ENCODE measurements at regions not wholly inside any gene's neighbourhood (a gene's known extent, or its start where the extent isn't known, plus 50 kb on each side); places are given as distances from the start of the nearest gene placed in this dataset.

GRCh38 chrX:43016021-43016420, 238.1 kb upstream of the PPP1R2C start:
- H3K4me3 Mint-ChIP-seq: no peak overlapping the region
- H3K36me3 Mint-ChIP-seq (ENCODE audit: insufficient read depth): no peaks in the 10 kb centered on the region
- no peaks in the 10 kb centered on the region for H3K9me3 Mint-ChIP-seq
- no peaks in the 10 kb centered on the region for H3K27me3 Mint-ChIP-seq (ENCODE audit: low read depth)
- no peak for DNase-seq
- ATAC-seq: no peak
- H3K4me1 Mint-ChIP-seq (ENCODE audit: low read depth): peaks cover 7% of the 10 kb centered on the region

GRCh38 chrX:43018031-43018430, 240.1 kb upstream of the PPP1R2C start:
- no peaks in the 10 kb centered on the region for H3K36me3 Mint-ChIP-seq (ENCODE audit: insufficient read depth)
- no peaks in the 10 kb centered on the region for H3K9me3 Mint-ChIP-seq
- H3K4me3 Mint-ChIP-seq: no peak overlapping the region
- DNase-seq: no peak
- ATAC-seq: no peak
- H3K4me1 Mint-ChIP-seq (ENCODE audit: low read depth): peaks cover 7% of the 10 kb centered on the region
- no peaks in the 10 kb centered on the region for H3K27me3 Mint-ChIP-seq (ENCODE audit: low read depth)

- no peak overlapping the region for H3K4me3 Mint-ChIP-seq
- DNase-seq (no peak), ATAC-seq (no peak)
- peaks cover 7% of the 10 kb centered on the region for H3K4me1 Mint-ChIP-seq (ENCODE audit: low read depth)
- no peaks in the 10 kb centered on the region for H3K36me3 Mint-ChIP-seq (ENCODE audit: insufficient read depth)
- H3K27me3 Mint-ChIP-seq (ENCODE audit: low read depth): no peaks in the 10 kb centered on the region
- peaks cover 3% of the 10 kb centered on the region for H3K9me3 Mint-ChIP-seq
Observed at GRCh38 chrX:43019021-43019420, 241.1 kb upstream of the PPP1R2C start.

- Mint-ChIP-seq H3K27me3 (ENCODE audit: low read depth) (no peaks in the 10 kb centered on the region), H3K4me1 (ENCODE audit: low read depth) (no peaks in the 10 kb centered on the region), H3K36me3 (ENCODE audit: insufficient read depth) (no peaks in the 10 kb centered on the region), H3K4me3 (no peak overlapping the region), H3K9me3 (peaks cover 9% of the 10 kb centered on the region)
- ATAC-seq (no peak), DNase-seq (no peak)
Observed at GRCh38 chrX:43025806-43026315, 247.9 kb upstream of the PPP1R2C start.

- Mint-ChIP-seq H3K36me3 (ENCODE audit: insufficient read depth) (no peaks in the 10 kb centered on the region), H3K4me1 (ENCODE audit: low read depth) (no peaks in the 10 kb centered on the region), H3K27me3 (ENCODE audit: low read depth) (no peaks in the 10 kb centered on the region), H3K9me3 (no peaks in the 10 kb centered on the region), H3K4me3 (no peak overlapping the region)
- DNase-seq (no peak), ATAC-seq (no peak)
Observed at GRCh38 chrX:43064096-43064495, 286.1 kb upstream of the PPP1R2C start.

GRCh38 chrX:43065978-43066377, 288.0 kb upstream of the PPP1R2C start:
- no peaks in the 10 kb centered on the region for H3K27me3 Mint-ChIP-seq (ENCODE audit: low read depth)
- no peak overlapping the region for H3K4me3 Mint-ChIP-seq
- peaks cover 5% of the 10 kb centered on the region for H3K9me3 Mint-ChIP-seq
- no peaks in the 10 kb centered on the region for H3K36me3 Mint-ChIP-seq (ENCODE audit: insufficient read depth)
- DNase-seq: no peak
- ATAC-seq: no peak
- H3K4me1 Mint-ChIP-seq (ENCODE audit: low read depth): no peaks in the 10 kb centered on the region

GRCh38 chrX:43068639-43069038, 290.7 kb upstream of the PPP1R2C start:
- ATAC-seq: no peak
- Mint-ChIP-seq H3K36me3 (ENCODE audit: insufficient read depth) (no peaks in the 10 kb centered on the region), H3K27me3 (ENCODE audit: low read depth) (no peaks in the 10 kb centered on the region), H3K4me1 (ENCODE audit: low read depth) (no peaks in the 10 kb centered on the region), H3K4me3 (no peak overlapping the region), H3K9me3 (peaks cover 5% of the 10 kb centered on the region)
- no peak for DNase-seq

- H3K4me1 Mint-ChIP-seq (ENCODE audit: low read depth): peaks cover 4% of the 10 kb centered on the region
- no peaks in the 10 kb centered on the region for H3K9me3 Mint-ChIP-seq
- DNase-seq (no peak), ATAC-seq (no peak)
- H3K27me3 Mint-ChIP-seq (ENCODE audit: low read depth): no peaks in the 10 kb centered on the region
- no peaks in the 10 kb centered on the region for H3K36me3 Mint-ChIP-seq (ENCODE audit: insufficient read depth)
- no peak overlapping the region for H3K4me3 Mint-ChIP-seq
Observed at GRCh38 chrX:43083016-43083415, 305.1 kb upstream of the PPP1R2C start.

GRCh38 chrX:43087830-43088229, 309.9 kb upstream of the PPP1R2C start:
- DNase-seq (no peak), ATAC-seq (no peak)
- Mint-ChIP-seq H3K4me1 (ENCODE audit: low read depth) (peaks cover 4% of the 10 kb centered on the region), H3K27me3 (ENCODE audit: low read depth) (no peaks in the 10 kb centered on the region), H3K36me3 (ENCODE audit: insufficient read depth) (no peaks in the 10 kb centered on the region), H3K4me3 (no peak overlapping the region), H3K9me3 (no peaks in the 10 kb centered on the region)

GRCh38 chrX:43096830-43097229, 318.9 kb upstream of the PPP1R2C start:
- no peaks in the 10 kb centered on the region for H3K9me3 Mint-ChIP-seq
- H3K4me3 Mint-ChIP-seq: no peak overlapping the region
- H3K36me3 Mint-ChIP-seq (ENCODE audit: insufficient read depth): no peaks in the 10 kb centered on the region
- ATAC-seq (no peak), DNase-seq (no peak)
- H3K4me1 Mint-ChIP-seq (ENCODE audit: low read depth): peaks cover 4% of the 10 kb centered on the region
- no peaks in the 10 kb centered on the region for H3K27me3 Mint-ChIP-seq (ENCODE audit: low read depth)

- no peak for DNase-seq
- no peaks in the 10 kb centered on the region for H3K9me3 Mint-ChIP-seq
- H3K27me3 Mint-ChIP-seq (ENCODE audit: low read depth): no peaks in the 10 kb centered on the region
- no peaks in the 10 kb centered on the region for H3K36me3 Mint-ChIP-seq (ENCODE audit: insufficient read depth)
- no peak for ATAC-seq
- H3K4me3 Mint-ChIP-seq: peak overlapping the region; percentile 45
- peaks cover 13% of the 10 kb centered on the region for H3K4me1 Mint-ChIP-seq (ENCODE audit: low read depth)
Observed at GRCh38 chrX:43106009-43106408, 328.0 kb upstream of the PPP1R2C start.

- H3K4me1 Mint-ChIP-seq (ENCODE audit: low read depth): peaks cover 13% of the 10 kb centered on the region
- no peaks in the 10 kb centered on the region for H3K27me3 Mint-ChIP-seq (ENCODE audit: low read depth)
- no peak overlapping the region for H3K4me3 Mint-ChIP-seq
- H3K9me3 Mint-ChIP-seq: no peaks in the 10 kb centered on the region
- DNase-seq (no peak), ATAC-seq (no peak)
- no peaks in the 10 kb centered on the region for H3K36me3 Mint-ChIP-seq (ENCODE audit: insufficient read depth)
Observed at GRCh38 chrX:43108828-43109227, 330.9 kb upstream of the PPP1R2C start.

- Mint-ChIP-seq H3K4me3 (no peak overlapping the region), H3K36me3 (ENCODE audit: insufficient read depth) (no peaks in the 10 kb centered on the region), H3K4me1 (ENCODE audit: low read depth) (peaks cover 4% of the 10 kb centered on the region), H3K27me3 (ENCODE audit: low read depth) (no peaks in the 10 kb centered on the region), H3K9me3 (no peaks in the 10 kb centered on the region)
- ATAC-seq (no peak), DNase-seq (no peak)
Observed at GRCh38 chrX:43121637-43122036, 343.7 kb upstream of the PPP1R2C start.

- no peak for DNase-seq
- Mint-ChIP-seq H3K4me3 (no peak overlapping the region), H3K27me3 (ENCODE audit: low read depth) (no peaks in the 10 kb centered on the region), H3K4me1 (ENCODE audit: low read depth) (no peaks in the 10 kb centered on the region), H3K36me3 (ENCODE audit: insufficient read depth) (no peaks in the 10 kb centered on the region), H3K9me3 (peaks cover 2% of the 10 kb centered on the region)
- ATAC-seq: no peak
Observed at GRCh38 chrX:43139645-43140044, 361.7 kb upstream of the PPP1R2C start.

- ATAC-seq (no peak), DNase-seq (no peak)
- no peaks in the 10 kb centered on the region for H3K4me1 Mint-ChIP-seq (ENCODE audit: low read depth)
- H3K9me3 Mint-ChIP-seq: no peaks in the 10 kb centered on the region
- H3K4me3 Mint-ChIP-seq: no peak overlapping the region
- H3K36me3 Mint-ChIP-seq (ENCODE audit: insufficient read depth): no peaks in the 10 kb centered on the region
- no peaks in the 10 kb centered on the region for H3K27me3 Mint-ChIP-seq (ENCODE audit: low read depth)
Observed at GRCh38 chrX:43140582-43140981, 362.6 kb upstream of the PPP1R2C start.

- no peaks in the 10 kb centered on the region for H3K9me3 Mint-ChIP-seq
- H3K4me3 Mint-ChIP-seq: no peak overlapping the region
- no peaks in the 10 kb centered on the region for H3K36me3 Mint-ChIP-seq (ENCODE audit: insufficient read depth)
- no peaks in the 10 kb centered on the region for H3K27me3 Mint-ChIP-seq (ENCODE audit: low read depth)
- no peaks in the 10 kb centered on the region for H3K4me1 Mint-ChIP-seq (ENCODE audit: low read depth)
- ATAC-seq: no peak
- no peak for DNase-seq
Observed at GRCh38 chrX:43141885-43142284, 363.9 kb upstream of the PPP1R2C start.

Measured in activated T-cell treated with anti-CD3 and anti-CD28 coated beads, Interleukin-2, amount 50 U/mL, for 4 hours (primary cell).